ENCODE measurements at regions not wholly inside any gene's neighbourhood (a gene's known extent, or its start where the extent isn't known, plus 50 kb on each side); places are given as distances from the start of the nearest gene placed in this dataset.

DNA sequence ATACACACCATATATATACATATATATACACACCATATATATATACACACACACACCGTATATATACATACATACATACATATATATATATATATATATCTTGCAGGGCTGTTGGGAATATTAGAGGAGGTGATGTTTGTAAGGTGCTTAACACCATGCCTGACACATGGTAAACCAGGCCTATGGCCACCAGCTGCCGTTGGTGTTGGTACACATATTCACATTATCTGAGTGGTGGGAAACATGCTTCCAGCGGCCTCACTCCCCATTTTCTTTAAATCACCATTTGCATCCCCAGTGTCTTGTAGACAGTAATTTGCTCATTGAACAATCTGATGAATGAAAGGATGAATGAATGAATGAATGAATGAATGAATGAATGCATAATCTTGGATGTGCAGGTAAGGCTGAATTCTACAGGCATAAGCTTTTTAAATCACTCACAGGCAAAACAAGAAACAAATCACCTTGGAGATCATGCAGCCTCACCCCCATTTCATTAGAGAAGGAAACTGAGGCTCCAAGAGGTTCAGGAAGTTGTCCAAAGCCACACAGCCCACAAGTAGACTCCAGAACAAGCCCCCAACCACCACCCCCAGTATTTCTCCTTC, 527.8 kb downstream of the MIAT start:
- Histone ChIP-seq H2AFZ (ENCODE audit: control insufficient read depth, low read length) (no peak overlapping the region), H4K20me1 (ENCODE audit: control insufficient read depth, extremely low read depth, insufficient read depth, low read length) (no peaks in the 10 kb centered on the region), H3K27ac (ENCODE audit: control insufficient read depth, insufficient read depth, low read length) (no peak overlapping the region), H3K36me3 (ENCODE audit: control insufficient read depth in 2 of 2, extremely low read depth in 1 of 2, insufficient read depth in 2 of 2, low read length in 2 of 2) (no peaks in the 10 kb centered on the region), H3K4me3 (ENCODE audit: control insufficient read depth in 2 of 3, extremely low read depth in 1 of 3, insufficient read depth in 2 of 3, low read depth in 1 of 3, low read length in 3 of 3) (no peak overlapping the region), H3K27me3 (ENCODE audit: control insufficient read depth, extremely low read depth, insufficient read depth, low read length) (no peaks in the 10 kb centered on the region), H3K4me2 (ENCODE audit: control insufficient read depth, extremely low read depth, insufficient read depth, low read depth, low read length) (no peak overlapping the region), H3K9me3 (ENCODE audit: control insufficient read depth, low read depth, low read length) (no peaks in the 10 kb centered on the region), H3K79me2 (ENCODE audit: control insufficient read depth, insufficient read depth, low read length) (no peaks in the 10 kb centered on the region), H3K9me1 (ENCODE audit: control insufficient read depth, extremely low read depth, insufficient read depth, low read length) (no peaks in the 10 kb centered on the region), H3K4me1 (ENCODE audit: control insufficient read depth, extremely low read depth, insufficient read depth, low read length) (peaks cover 10% of the 10 kb centered on the region), H3K9ac (ENCODE audit: control insufficient read depth, extremely low read depth, insufficient read depth, low read length) (no peak overlapping the region)
- FAIRE-seq (no peak), DNase-seq (ENCODE audit: low read depth, low spot score) (no peak)
- dilution Hi-C loops (cut with MboI; ENCODE audit: extremely low pct_ligation_motif_present, low sequenced_read_pairs): no loop called here
- TF ChIP-seq, protein P1, sequence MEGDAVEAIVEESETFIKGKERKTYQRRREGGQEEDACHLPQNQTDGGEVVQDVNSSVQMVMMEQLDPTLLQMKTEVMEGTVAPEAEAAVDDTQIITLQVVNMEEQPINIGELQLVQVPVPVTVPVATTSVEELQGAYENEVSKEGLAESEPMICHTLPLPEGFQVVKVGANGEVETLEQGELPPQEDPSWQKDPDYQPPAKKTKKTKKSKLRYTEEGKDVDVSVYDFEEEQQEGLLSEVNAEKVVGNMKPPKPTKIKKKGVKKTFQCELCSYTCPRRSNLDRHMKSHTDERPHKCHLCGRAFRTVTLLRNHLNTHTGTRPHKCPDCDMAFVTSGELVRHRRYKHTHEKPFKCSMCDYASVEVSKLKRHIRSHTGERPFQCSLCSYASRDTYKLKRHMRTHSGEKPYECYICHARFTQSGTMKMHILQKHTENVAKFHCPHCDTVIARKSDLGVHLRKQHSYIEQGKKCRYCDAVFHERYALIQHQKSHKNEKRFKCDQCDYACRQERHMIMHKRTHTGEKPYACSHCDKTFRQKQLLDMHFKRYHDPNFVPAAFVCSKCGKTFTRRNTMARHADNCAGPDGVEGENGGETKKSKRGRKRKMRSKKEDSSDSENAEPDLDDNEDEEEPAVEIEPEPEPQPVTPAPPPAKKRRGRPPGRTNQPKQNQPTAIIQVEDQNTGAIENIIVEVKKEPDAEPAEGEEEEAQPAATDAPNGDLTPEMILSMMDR (optimal IDR thresholded peaks at IDR 0.05 in 1 of 3, IDR thresholded peaks at IDR 0.05 in 1 of 3, conservative IDR thresholded peaks at IDR 0.05 in 1 of 3; ENCODE audit: extremely low read depth in 1 of 3, insufficient read depth in 2 of 3, low read length in 3 of 3): no peak
- no peak for TF ChIP-seq EZH2 (IDR thresholded peaks at IDR 0.05; ENCODE audit: low read length)

DNA sequence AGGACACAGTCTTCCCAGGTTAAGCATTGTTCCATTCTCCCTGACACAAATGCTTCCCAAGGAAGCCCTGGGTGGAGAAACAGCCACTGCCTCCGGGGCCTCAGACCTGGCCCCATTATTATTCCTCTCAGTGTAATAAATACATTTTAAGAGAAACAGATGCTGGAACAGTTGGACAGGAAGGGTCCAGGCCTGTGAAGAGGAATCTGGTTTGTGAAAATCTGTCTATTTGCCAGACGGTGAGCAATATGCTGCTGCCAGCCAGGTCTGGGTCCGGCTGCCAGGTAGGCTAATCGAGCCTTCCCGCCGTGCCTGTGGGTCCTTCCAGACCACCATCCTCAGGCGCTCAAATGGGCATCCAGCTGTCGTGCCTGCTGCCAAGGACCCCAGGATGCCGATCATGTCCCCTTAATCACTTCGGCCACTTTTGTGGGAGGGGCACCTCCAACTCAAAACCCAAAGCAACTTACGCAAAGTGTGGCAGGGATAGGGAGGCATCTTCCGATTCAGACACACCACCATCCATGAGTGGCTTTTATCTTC, 528.4 kb downstream of the MIAT start:
- Histone ChIP-seq H3K9me3 (ENCODE audit: control insufficient read depth, low read depth, low read length) (no peaks in the 10 kb centered on the region), H4K20me1 (ENCODE audit: control insufficient read depth, extremely low read depth, insufficient read depth, low read length) (no peaks in the 10 kb centered on the region), H3K9ac (ENCODE audit: control insufficient read depth, extremely low read depth, insufficient read depth, low read length) (no peak overlapping the region), H3K36me3 (ENCODE audit: control insufficient read depth in 2 of 2, extremely low read depth in 1 of 2, insufficient read depth in 2 of 2, low read length in 2 of 2) (no peaks in the 10 kb centered on the region), H3K27me3 (ENCODE audit: control insufficient read depth, extremely low read depth, insufficient read depth, low read length) (no peaks in the 10 kb centered on the region), H3K4me3 (ENCODE audit: control insufficient read depth in 2 of 3, extremely low read depth in 1 of 3, insufficient read depth in 2 of 3, low read depth in 1 of 3, low read length in 3 of 3) (no peak overlapping the region), H3K4me1 (ENCODE audit: control insufficient read depth, extremely low read depth, insufficient read depth, low read length) (peaks cover 10% of the 10 kb centered on the region), H3K79me2 (ENCODE audit: control insufficient read depth, insufficient read depth, low read length) (no peaks in the 10 kb centered on the region), H2AFZ (ENCODE audit: control insufficient read depth, low read length) (no peak overlapping the region), H3K9me1 (ENCODE audit: control insufficient read depth, extremely low read depth, insufficient read depth, low read length) (no peaks in the 10 kb centered on the region), H3K4me2 (ENCODE audit: control insufficient read depth, extremely low read depth, insufficient read depth, low read depth, low read length) (no peak overlapping the region), H3K27ac (ENCODE audit: control insufficient read depth, insufficient read depth, low read length) (no peak overlapping the region)
- DNase-seq (ENCODE audit: low read depth, low spot score) (no peak), FAIRE-seq (no peak)
- TF ChIP-seq EZH2 (IDR thresholded peaks at IDR 0.05; ENCODE audit: low read length): no peak
- TF ChIP-seq, protein P1 (optimal IDR thresholded peaks at IDR 0.05 in 1 of 3, IDR thresholded peaks at IDR 0.05 in 1 of 3, conservative IDR thresholded peaks at IDR 0.05 in 1 of 3; ENCODE audit: extremely low read depth in 1 of 3, insufficient read depth in 2 of 3, low read length in 3 of 3): no peak
- dilution Hi-C loops (cut with MboI; ENCODE audit: extremely low pct_ligation_motif_present, low sequenced_read_pairs): no loop called here

Measured in keratinocyte (primary cell).